ENCODE measurements at regions not wholly inside any gene's neighbourhood (a gene's known extent, or its start where the extent isn't known, plus 50 kb on each side); places are given as distances from the start of the nearest gene placed in this dataset.
A peak's percentile ranks its signal among the peaks of the same experiment; 100 is the strongest.

DNA sequence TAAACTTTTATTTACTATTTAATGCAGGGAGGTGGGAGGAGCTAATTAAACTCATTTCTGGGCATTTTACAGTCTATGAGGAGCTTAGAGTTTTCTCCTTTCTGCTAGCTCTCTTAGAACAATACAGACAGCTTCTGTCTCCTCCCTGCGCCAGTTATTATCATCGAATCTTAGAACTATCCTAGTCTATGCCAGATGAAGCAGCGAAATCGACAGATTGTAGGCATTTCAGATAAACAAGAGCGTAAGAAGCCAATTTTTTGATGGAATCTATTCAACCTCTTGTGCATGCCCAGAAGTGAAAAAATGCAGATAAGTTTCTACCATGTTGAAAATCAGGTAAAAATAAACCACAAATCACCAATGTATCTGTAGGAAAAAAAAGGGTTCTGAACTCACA lies 297.1 kb downstream of the KLF12 start:
- H3K9me3 ChIP-seq (ENCODE audit: low read length): no peaks in the 10 kb centered on the region
- no peaks in the 10 kb centered on the region for H3K9me2 ChIP-seq (replicated peaks; ENCODE audit: insufficient read depth, low read length)
- H2AFZ ChIP-seq (ENCODE audit: low read length): no peak overlapping the region
- no peak for DNase-seq
- no peak overlapping the region for H3K4me3 ChIP-seq (ENCODE audit: low read length)
- H3K27ac ChIP-seq (ENCODE audit: low read length): peak overlapping the region; percentile 60
- H3K9ac ChIP-seq (ENCODE audit: low read length): no peak overlapping the region
- no peaks in the 10 kb centered on the region for H4K20me1 ChIP-seq (ENCODE audit: insufficient read depth, low read depth, low read length)
- H3K4me2 ChIP-seq (ENCODE audit: low read depth, low read length, poor library complexity, severe bottlenecking): no peak overlapping the region
- H3K79me2 ChIP-seq (ENCODE audit: low read length): peaks cover 91% of the 10 kb centered on the region
- no peaks in the 10 kb centered on the region for H3K27me3 ChIP-seq (ENCODE audit: low read length)
- H3K36me3 ChIP-seq (ENCODE audit: insufficient read depth, low read length): no peaks in the 10 kb centered on the region
- peaks cover 77% of the 10 kb centered on the region for H3K4me1 ChIP-seq (ENCODE audit: low read length)

DNA sequence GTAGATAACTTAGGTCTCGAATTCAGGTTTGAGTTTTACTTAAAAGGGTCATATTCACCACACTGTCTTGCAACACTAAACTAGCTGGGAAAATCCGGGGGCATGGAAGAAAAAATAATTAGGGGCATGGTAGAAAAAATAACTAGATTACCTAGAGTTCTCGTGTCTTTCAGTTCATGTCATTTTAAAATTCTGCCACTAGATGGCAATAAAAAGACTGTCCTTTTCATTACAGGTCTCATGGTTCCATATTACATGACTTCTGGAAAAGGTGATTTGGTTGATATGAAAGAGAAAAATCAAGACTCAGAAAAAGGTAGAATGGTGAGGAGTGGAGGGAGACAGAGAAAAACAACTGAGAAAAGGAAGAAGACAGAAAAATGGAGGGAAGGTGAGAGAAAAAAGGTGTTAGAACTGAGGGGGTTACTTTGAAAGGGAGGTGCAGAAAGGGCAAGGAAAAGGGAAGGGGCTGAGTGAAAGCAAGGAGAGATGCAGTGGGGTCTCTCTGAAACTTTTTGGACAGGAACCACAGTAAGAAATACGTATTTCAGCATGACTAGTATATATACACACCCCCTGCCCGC lies 299.0 kb downstream of the KLF12 start:
- Histone ChIP-seq H3K27ac (ENCODE audit: low read length) (peak overlapping the region; percentile 60), H3K9ac (ENCODE audit: low read length) (no peak overlapping the region), H3K36me3 (ENCODE audit: insufficient read depth, low read length) (no peaks in the 10 kb centered on the region), H3K4me3 (ENCODE audit: low read length) (no peak overlapping the region), H3K4me1 (ENCODE audit: low read length) (peaks cover 84% of the 10 kb centered on the region), H3K79me2 (ENCODE audit: low read length) (peaks cover 88% of the 10 kb centered on the region), H3K9me2 (replicated peaks; ENCODE audit: insufficient read depth, low read length) (no peaks in the 10 kb centered on the region), H3K9me3 (ENCODE audit: low read length) (no peaks in the 10 kb centered on the region), H2AFZ (ENCODE audit: low read length) (no peak overlapping the region), H3K27me3 (ENCODE audit: low read length) (no peaks in the 10 kb centered on the region), H3K4me2 (ENCODE audit: low read depth, low read length, poor library complexity, severe bottlenecking) (peak overlapping the region; percentile 35), H4K20me1 (ENCODE audit: insufficient read depth, low read depth, low read length) (no peaks in the 10 kb centered on the region)
- peak; percentile 90 for DNase-seq

DNA sequence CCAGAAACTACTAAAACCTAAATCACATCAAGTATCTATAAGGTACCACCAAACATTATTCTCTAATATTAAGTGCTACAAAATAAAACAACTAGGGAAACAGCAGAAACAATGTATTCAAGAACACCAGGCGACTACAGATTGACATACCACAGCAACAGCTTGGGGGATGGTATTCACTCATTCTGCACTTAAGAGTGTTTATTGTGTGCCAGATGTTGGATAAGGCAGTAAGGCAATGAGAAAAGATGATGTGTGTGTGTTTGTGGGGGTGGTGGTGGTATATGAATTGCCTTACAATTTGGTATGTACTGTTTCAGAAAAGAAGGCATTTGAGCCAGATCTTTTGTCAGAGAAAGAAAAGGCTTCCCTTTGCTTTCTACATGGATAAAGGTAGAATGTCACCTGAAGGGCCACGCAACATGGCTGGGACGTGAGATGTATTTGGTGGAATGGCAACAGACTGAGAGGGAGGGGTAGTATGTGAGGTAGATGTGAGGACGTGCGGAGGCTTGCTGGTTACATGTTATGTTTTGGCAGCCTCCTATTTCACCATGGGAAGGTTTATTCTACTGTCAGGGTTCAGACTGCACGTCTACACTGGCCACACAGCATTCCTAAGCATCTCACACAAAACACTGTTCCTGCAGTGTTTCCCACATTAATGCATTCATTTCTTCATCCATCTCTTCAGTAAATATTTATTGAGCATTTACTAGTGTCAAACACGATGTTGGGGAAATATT lies 300.7 kb downstream of the KLF12 start:
- H3K4me3 ChIP-seq (ENCODE audit: low read length): no peak overlapping the region
- H2AFZ ChIP-seq (ENCODE audit: low read length): no peak overlapping the region
- peaks cover 92% of the 10 kb centered on the region for H3K79me2 ChIP-seq (ENCODE audit: low read length)
- DNase-seq: no peak
- H3K4me2 ChIP-seq (ENCODE audit: low read depth, low read length, poor library complexity, severe bottlenecking): peak overlapping the region; percentile 10
- peak overlapping the region; percentile 36; the same call in 1 of the 2 replicates for H3K27ac ChIP-seq (ENCODE audit: low read length)
- H3K27me3 ChIP-seq (ENCODE audit: low read length): no peaks in the 10 kb centered on the region
- H3K9me2 ChIP-seq (replicated peaks; ENCODE audit: insufficient read depth, low read length): no peaks in the 10 kb centered on the region
- H3K36me3 ChIP-seq (ENCODE audit: insufficient read depth, low read length): no peaks in the 10 kb centered on the region
- no peaks in the 10 kb centered on the region for H3K9me3 ChIP-seq (ENCODE audit: low read length)
- H3K4me1 ChIP-seq (ENCODE audit: low read length): peaks cover 68% of the 10 kb centered on the region
- H4K20me1 ChIP-seq (ENCODE audit: insufficient read depth, low read depth, low read length): no peaks in the 10 kb centered on the region
- H3K9ac ChIP-seq (ENCODE audit: low read length): no peak overlapping the region

DNA sequence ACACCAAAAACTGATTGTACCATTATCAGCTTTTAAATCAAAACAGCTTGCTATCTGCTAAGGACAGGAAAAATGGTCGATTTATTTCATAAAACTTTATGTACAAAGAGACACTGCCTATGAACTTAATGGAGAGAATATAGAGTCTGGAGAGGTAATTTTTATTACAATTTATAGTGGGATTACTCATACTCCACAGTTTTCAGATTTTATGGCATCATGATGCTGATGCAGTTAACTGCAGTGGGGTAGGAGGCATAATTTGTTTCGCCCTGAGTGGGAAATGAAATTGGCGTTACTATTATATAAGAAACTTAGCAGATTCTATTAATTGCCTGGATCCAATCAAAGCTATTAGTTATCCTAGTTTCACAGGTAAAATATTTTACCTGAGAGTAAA lies 301.4 kb downstream of the KLF12 start:
- no peak overlapping the region for H3K4me3 ChIP-seq (ENCODE audit: low read length)
- H3K4me1 ChIP-seq (ENCODE audit: low read length): peaks cover 62% of the 10 kb centered on the region
- no peaks in the 10 kb centered on the region for H3K36me3 ChIP-seq (ENCODE audit: insufficient read depth, low read length)
- peaks cover 92% of the 10 kb centered on the region for H3K79me2 ChIP-seq (ENCODE audit: low read length)
- peak overlapping the region; percentile 10 for H3K4me2 ChIP-seq (ENCODE audit: low read depth, low read length, poor library complexity, severe bottlenecking)
- H3K27me3 ChIP-seq (ENCODE audit: low read length): no peaks in the 10 kb centered on the region
- DNase-seq: no peak
- H3K9me3 ChIP-seq (ENCODE audit: low read length): no peaks in the 10 kb centered on the region
- H3K9me2 ChIP-seq (replicated peaks; ENCODE audit: insufficient read depth, low read length): no peaks in the 10 kb centered on the region
- H4K20me1 ChIP-seq (ENCODE audit: insufficient read depth, low read depth, low read length): no peaks in the 10 kb centered on the region
- H3K9ac ChIP-seq (ENCODE audit: low read length): no peak overlapping the region
- no peak overlapping the region for H2AFZ ChIP-seq (ENCODE audit: low read length)
- H3K27ac ChIP-seq (ENCODE audit: low read length): peak overlapping the region; percentile 36; the same call in 1 of the 2 replicates

DNA sequence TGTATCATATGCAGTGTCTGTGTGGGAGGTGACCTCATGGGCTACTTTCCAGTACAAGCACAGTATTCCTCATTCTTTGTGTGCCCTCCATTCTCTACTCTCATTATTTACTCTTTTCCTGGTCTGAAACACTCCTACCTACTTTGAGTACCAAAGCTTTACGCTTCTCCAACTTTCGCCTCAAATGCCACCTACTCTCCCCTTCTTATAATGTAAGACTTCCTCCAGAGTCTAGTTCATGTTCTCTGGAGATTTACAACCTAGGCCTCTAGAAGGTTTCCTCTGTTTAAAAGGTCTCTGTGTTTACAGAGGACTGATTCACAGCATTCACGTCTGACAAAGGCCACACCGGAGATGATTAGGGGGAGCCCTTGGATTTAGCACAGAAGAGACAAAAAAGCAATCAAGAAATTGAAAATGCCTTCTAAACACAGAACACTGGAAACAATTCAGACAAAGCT lies 302.0 kb downstream of the KLF12 start:
- H3K36me3 ChIP-seq (ENCODE audit: insufficient read depth, low read length): no peaks in the 10 kb centered on the region
- H3K9me2 ChIP-seq (replicated peaks; ENCODE audit: insufficient read depth, low read length): no peaks in the 10 kb centered on the region
- H3K4me3 ChIP-seq (ENCODE audit: low read length): no peak overlapping the region
- H3K9ac ChIP-seq (ENCODE audit: low read length): no peak overlapping the region
- H3K27ac ChIP-seq (ENCODE audit: low read length): peak overlapping the region; percentile 36; the same call in 1 of the 2 replicates
- no peak overlapping the region for H2AFZ ChIP-seq (ENCODE audit: low read length)
- H3K9me3 ChIP-seq (ENCODE audit: low read length): no peaks in the 10 kb centered on the region
- no peak for DNase-seq
- peaks cover 55% of the 10 kb centered on the region for H3K4me1 ChIP-seq (ENCODE audit: low read length)
- H3K79me2 ChIP-seq (ENCODE audit: low read length): peaks cover 89% of the 10 kb centered on the region
- H4K20me1 ChIP-seq (ENCODE audit: insufficient read depth, low read depth, low read length): no peaks in the 10 kb centered on the region
- no peak overlapping the region for H3K4me2 ChIP-seq (ENCODE audit: low read depth, low read length, poor library complexity, severe bottlenecking)
- no peaks in the 10 kb centered on the region for H3K27me3 ChIP-seq (ENCODE audit: low read length)

DNA sequence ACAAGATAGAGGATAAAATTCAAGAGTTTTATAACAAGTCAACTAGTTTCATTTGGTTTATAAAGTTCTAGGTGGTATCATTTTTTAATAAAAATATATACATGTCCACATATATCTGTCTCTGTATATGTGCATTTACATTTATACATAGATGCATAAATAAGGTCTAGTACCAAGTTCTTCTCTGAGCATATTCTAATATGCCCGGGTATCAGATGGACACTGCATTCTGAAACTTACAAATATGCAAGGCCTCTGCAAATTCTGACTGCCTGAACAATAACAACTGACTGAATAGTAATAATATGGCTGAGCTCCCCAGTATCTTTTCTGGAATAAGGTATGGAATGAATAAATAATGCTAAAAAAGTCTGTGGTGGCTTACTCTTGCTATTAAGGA lies 304.8 kb downstream of the KLF12 start:
- Histone ChIP-seq H3K4me1 (ENCODE audit: low read length) (peaks cover 29% of the 10 kb centered on the region), H2AFZ (ENCODE audit: low read length) (no peak overlapping the region), H3K79me2 (ENCODE audit: low read length) (peaks cover 81% of the 10 kb centered on the region), H3K9me2 (replicated peaks; ENCODE audit: insufficient read depth, low read length) (no peaks in the 10 kb centered on the region), H3K9ac (ENCODE audit: low read length) (no peak overlapping the region), H3K4me2 (ENCODE audit: low read depth, low read length, poor library complexity, severe bottlenecking) (no peak overlapping the region), H3K4me3 (ENCODE audit: low read length) (no peak overlapping the region), H4K20me1 (ENCODE audit: insufficient read depth, low read depth, low read length) (no peaks in the 10 kb centered on the region), H3K27me3 (ENCODE audit: low read length) (no peaks in the 10 kb centered on the region), H3K9me3 (ENCODE audit: low read length) (no peaks in the 10 kb centered on the region), H3K27ac (ENCODE audit: low read length) (no peak overlapping the region), H3K36me3 (ENCODE audit: insufficient read depth, low read length) (no peaks in the 10 kb centered on the region)
- no peak for DNase-seq

DNA sequence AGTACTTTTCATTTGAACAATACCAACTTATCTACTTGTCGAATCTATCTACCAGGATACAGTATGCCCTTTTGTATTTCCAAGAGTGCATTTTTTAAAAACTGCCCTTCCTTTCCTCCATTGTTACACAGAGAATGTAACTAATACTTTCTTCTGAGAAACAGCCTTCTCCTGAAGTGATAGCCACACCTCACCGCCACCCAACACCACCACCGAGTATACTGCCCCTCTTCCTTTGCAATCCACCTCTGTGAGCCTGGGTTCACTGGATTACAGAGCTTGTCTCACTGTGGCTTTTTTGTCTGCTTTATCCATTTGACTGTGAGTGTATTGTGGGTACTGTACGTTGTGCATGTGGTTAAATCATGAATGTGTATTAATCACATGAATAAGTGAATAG lies 305.4 kb downstream of the KLF12 start:
- no peak overlapping the region for H3K9ac ChIP-seq (ENCODE audit: low read length)
- H3K4me1 ChIP-seq (ENCODE audit: low read length): peaks cover 29% of the 10 kb centered on the region
- DNase-seq: no peak
- H3K27me3 ChIP-seq (ENCODE audit: low read length): no peaks in the 10 kb centered on the region
- no peaks in the 10 kb centered on the region for H3K9me3 ChIP-seq (ENCODE audit: low read length)
- no peaks in the 10 kb centered on the region for H3K9me2 ChIP-seq (replicated peaks; ENCODE audit: insufficient read depth, low read length)
- H3K79me2 ChIP-seq (ENCODE audit: low read length): peaks cover 81% of the 10 kb centered on the region
- H3K36me3 ChIP-seq (ENCODE audit: insufficient read depth, low read length): no peaks in the 10 kb centered on the region
- H2AFZ ChIP-seq (ENCODE audit: low read length): no peak overlapping the region
- H3K4me2 ChIP-seq (ENCODE audit: low read depth, low read length, poor library complexity, severe bottlenecking): no peak overlapping the region
- no peak overlapping the region for H3K27ac ChIP-seq (ENCODE audit: low read length)
- no peak overlapping the region for H3K4me3 ChIP-seq (ENCODE audit: low read length)
- no peaks in the 10 kb centered on the region for H4K20me1 ChIP-seq (ENCODE audit: insufficient read depth, low read depth, low read length)

DNA sequence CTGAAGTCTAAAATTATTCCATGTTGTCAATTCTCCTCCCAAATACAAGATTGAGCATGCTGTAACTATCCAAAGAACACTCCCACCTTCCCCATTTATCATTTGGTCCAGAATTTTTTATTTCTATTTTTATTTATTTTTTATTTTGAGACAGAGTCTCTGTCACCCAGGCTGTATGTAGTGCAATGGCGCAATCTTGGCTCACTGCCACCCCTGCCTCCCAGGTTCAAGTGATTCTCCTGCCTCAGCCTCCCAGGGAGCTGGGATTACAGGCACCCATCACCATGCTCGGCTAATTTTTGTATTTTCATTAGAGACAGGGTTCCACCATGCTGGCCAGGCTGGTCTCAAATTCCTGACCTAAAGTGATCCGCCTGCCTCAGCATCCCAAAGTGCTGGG lies 306.8 kb downstream of the KLF12 start:
- H3K27ac ChIP-seq (ENCODE audit: low read length): no peak overlapping the region
- H3K36me3 ChIP-seq (ENCODE audit: insufficient read depth, low read length): no peaks in the 10 kb centered on the region
- H3K4me3 ChIP-seq (ENCODE audit: low read length): no peak overlapping the region
- H4K20me1 ChIP-seq (ENCODE audit: insufficient read depth, low read depth, low read length): no peaks in the 10 kb centered on the region
- DNase-seq: no peak
- no peak overlapping the region for H3K4me2 ChIP-seq (ENCODE audit: low read depth, low read length, poor library complexity, severe bottlenecking)
- H3K27me3 ChIP-seq (ENCODE audit: low read length): no peaks in the 10 kb centered on the region
- H3K4me1 ChIP-seq (ENCODE audit: low read length): peaks cover 29% of the 10 kb centered on the region
- no peak overlapping the region for H3K9ac ChIP-seq (ENCODE audit: low read length)
- H3K79me2 ChIP-seq (ENCODE audit: low read length): peaks cover 77% of the 10 kb centered on the region
- H2AFZ ChIP-seq (ENCODE audit: low read length): no peak overlapping the region
- H3K9me2 ChIP-seq (replicated peaks; ENCODE audit: insufficient read depth, low read length): no peaks in the 10 kb centered on the region
- H3K9me3 ChIP-seq (ENCODE audit: low read length): no peaks in the 10 kb centered on the region
